DMS153 treated with DMSO at 0.1 percent for 48 hours (cell line): ENCODE measurements at regions not wholly inside any gene's neighbourhood (a gene's known extent, or its start where the extent isn't known, plus 50 kb on each side); places are given as distances from the start of the nearest gene placed in this dataset.

ENCODE experiments used
- DNase-seq: peaks from one replicate; lab custom pipeline; 2025; ENCODE audit not compliant: unreplicated experiment; lab: John Stamatoyannopoulos, UW

- DNase-seq, result no peak
Observed at GRCh38 chr2:16262526-16263178, 322.3 kb downstream of the MYCN start.

GRCh38 chr2:16261791-16262190 lies 321.4 kb downstream of the MYCN start:
- DNase-seq, result no peak

GRCh38 chr2:16261071-16261470 lies 320.7 kb downstream of the MYCN start:
- no peak for DNase-seq

- DNase-seq, result no peak
Observed at GRCh38 chr2:16260041-16260830, 319.9 kb downstream of the MYCN start.

GRCh38 chr2:16259010-16259409 lies 318.7 kb downstream of the MYCN start:
- no peak for DNase-seq

GRCh38 chr2:16258350-16258749 lies 318.0 kb downstream of the MYCN start:
- no peak for DNase-seq

GRCh38 chr2:16257322-16258028 lies 317.1 kb downstream of the MYCN start:
- no peak for DNase-seq

GRCh38 chr2:16256601-16257321 lies 316.4 kb downstream of the MYCN start:
- no peak for DNase-seq

- no peak for DNase-seq
Observed at GRCh38 chr2:16255120-16255519, 314.8 kb downstream of the MYCN start.

GRCh38 chr2:16254356-16254965 lies 314.1 kb downstream of the MYCN start:
- DNase-seq, result no peak

- no peak for DNase-seq
Observed at GRCh38 chr2:16253291-16253690, 312.9 kb downstream of the MYCN start.

GRCh38 chr2:16252891-16253290 lies 312.5 kb downstream of the MYCN start:
- no peak for DNase-seq

- no peak for DNase-seq
Observed at GRCh38 chr2:16252251-16252650, 311.9 kb downstream of the MYCN start.

- no peak for DNase-seq
Observed at GRCh38 chr2:16251511-16252225, 311.3 kb downstream of the MYCN start.

GRCh38 chr2:16250886-16251285 lies 310.5 kb downstream of the MYCN start:
- DNase-seq, result no peak

GRCh38 chr2:16250466-16250865 lies 310.1 kb downstream of the MYCN start:
- no peak for DNase-seq

GRCh38 chr2:16250056-16250425 lies 309.7 kb downstream of the MYCN start:
- no peak for DNase-seq

GRCh38 chr2:16249246-16250055 lies 309.1 kb downstream of the MYCN start:
- DNase-seq, result no peak

- no peak for DNase-seq
Observed at GRCh38 chr2:16248571-16249105, 308.3 kb downstream of the MYCN start.
